COLO668 (cell line): ENCODE measurements at regions not wholly inside any gene's neighbourhood (a gene's known extent, or its start where the extent isn't known, plus 50 kb on each side); places are given as distances from the start of the nearest gene placed in this dataset.
"Not testable (repeated sequence)": the region's sequence is repeated elsewhere in the genome, so short reads cannot be mapped to it uniquely, and the experiment has no call there.

Source experiments
- DNase-seq: peaks from one replicate; lab custom pipeline; 2025; ENCODE audit not compliant: unreplicated experiment; lab: John Stamatoyannopoulos, UW

DNA sequence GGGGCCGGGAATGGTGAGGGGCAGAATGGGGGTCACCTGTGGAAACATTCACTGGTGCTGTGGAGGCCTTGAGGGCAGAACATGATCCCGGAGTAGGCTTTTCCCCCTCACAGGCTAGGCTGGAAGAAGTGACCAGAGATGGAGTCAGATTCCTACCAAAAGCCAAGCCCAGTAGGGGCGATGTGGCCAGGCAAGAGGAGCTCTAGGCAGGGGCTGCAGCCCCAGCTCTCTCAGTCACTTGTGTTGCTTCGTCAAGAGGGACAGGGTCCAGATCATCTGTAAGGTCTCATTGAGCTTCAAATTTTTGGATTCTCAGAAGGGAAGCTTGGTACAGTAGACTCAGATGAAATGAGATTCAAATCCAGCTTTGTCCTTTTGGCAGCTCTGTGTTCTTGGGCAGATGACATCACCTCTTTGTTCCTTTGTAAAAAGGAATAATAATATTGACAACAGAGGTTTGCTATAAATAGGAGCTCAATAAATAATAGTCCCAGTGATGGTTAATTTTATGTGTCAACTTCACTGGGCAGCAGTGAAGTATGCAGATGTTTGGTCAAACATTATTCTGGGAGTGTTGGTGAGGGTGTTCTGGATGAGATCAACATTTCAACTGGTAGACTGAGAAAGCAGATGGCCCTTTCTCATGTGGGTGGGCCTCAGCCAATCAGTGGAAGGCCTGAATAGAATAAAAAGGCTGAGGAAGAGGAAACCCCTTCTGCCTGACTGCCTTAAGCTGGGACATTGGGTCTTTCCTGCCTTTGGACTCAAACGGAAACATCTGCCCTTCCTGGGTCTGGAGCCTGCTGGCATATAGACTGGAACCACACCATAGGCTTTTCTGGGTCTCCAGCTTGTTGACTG is 324.7 kb upstream of the USP24 start:
- peak; percentile 33 for DNase-seq

DNA sequence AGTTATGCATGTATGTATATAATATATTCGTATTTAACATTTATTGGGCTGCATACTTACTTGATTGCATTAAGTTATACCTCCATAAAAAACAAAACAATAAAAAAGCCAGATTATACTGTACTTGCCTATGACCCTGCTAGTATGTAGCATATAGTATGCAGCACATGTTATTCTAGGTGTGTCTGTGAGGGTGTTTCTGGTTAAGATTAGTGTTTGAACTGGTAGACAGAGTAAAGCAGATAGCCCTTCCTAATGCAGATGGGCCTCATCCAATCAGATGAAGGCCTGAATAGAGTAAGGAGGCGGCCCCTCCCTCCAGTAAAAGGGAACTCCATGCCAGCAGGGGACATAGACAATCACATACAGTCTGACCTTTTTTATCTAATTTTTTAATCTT is 323.3 kb upstream of the USP24 start:
- DNase-seq = no peak

GRCh38 chr1:55536545-55536865 is 321.3 kb upstream of the USP24 start:
- DNase-seq = no peak

- DNase-seq = no peak
These were observed 320.8 kb upstream of the USP24 start for GRCh38 chr1:55535724-55536544.

- DNase-seq = no peak
These were observed 319.5 kb upstream of the USP24 start for GRCh38 chr1:55534565-55535121.

DNA sequence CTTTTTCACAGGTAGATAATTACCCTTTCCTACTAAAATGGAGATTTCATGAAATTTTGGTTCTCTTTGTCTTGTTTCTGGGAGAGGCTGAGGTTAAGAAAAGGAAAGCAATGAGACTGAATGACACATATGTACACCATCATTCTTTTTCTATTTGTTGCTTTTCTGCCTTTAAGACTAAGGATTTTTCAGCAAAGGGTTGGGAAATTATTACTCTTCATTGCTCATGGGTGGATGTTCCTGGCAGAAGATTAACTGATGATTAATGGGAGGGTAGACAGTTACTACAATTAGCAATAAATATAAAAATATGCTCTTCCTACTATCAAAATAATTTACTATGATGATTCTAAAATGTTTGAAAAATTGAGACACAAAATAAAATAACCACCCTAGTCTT is 316.5 kb upstream of the USP24 start:
- DNase-seq = no peak

GRCh38 chr1:55530749-55531478 is 315.8 kb upstream of the USP24 start:
- no peak for DNase-seq

GRCh38 chr1:55529017-55529416 is 313.9 kb upstream of the USP24 start:
- DNase-seq = no peak

- DNase-seq = no peak
These were observed 312.7 kb upstream of the USP24 start for GRCh38 chr1:55527831-55528230.

DNA sequence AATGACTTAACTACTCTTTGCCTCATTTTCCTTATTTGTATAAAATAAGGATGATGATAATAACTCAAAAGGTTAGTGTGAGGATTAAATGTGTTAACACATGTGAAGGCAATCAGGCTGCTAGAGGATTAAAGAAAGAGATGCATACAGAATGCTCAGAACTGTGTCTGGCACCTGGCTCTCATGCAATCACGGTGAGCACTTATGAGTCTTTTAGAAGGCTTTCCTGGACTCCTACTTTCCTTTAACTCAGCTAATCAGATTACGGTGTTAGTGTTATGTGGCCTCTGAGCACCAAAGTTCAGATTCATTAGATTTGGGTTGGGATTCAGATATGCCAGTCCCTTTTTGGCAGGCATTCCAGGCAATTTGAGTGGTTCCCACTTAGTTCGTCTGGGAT is 311.6 kb upstream of the USP24 start:
- no peak for DNase-seq

DNA sequence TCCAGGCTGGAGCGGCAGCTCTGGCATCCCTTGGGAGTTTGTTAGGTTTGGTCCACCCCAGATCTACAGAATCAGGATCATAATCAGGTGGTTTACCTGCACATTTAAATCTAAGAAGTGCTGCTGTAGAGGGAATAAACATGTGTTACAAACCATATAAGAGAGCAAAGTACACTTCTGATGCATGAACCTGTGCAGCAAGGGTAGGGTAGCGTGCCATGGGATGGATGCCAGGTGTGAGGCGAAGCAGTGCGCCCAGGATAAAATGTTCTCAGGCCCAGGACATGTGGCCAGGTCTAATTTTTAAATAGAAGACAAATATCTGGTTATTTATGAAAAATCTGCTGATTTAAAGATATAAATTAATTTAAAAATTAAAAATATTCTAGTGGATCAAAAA is 308.8 kb upstream of the USP24 start:
- DNase-seq = no peak

DNA sequence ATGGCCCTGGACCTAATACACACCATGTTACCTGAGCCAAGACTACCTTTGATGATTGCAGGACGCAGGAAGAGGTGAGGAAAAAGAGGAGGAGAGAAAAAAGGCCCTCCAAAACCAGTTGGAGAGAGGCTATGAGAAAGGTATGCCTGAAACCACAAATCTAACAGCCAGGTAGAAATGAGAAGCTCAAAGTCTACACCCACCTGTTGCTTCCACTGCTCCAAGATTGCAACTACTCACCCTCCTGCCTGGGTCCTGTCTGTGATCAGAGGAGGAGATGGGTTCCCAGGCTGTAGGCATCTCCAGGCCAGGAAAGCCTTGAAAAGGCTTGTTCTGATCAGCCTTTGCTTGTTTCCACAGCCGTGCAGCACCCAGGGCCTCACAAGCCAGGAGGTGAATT is 307.8 kb upstream of the USP24 start:
- no peak for DNase-seq

GRCh38 chr1:55522353-55522903 is 307.3 kb upstream of the USP24 start:
- no peak for DNase-seq

DNA sequence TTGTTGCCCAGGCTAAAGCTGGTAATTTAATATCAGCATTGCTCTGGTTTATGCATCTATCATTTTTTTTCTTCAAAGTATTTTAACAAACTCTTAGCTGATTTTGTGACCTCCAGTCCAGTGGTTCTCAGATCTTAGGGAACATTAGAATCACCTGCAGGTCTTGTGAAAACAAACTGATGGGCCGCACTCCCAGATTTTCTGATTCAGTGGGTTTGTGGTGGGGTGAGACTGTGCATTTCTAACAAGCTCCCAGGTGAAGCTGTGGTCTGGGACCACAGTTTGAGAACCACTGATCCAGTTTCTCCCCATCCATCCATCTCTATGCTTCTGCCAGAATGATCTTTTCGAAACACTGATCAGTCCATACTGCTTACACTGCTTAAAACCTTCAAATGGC is 305.7 kb upstream of the USP24 start:
- DNase-seq = no peak

GRCh38 chr1:55519937-55520683 is 304.9 kb upstream of the USP24 start:
- no peak for DNase-seq

GRCh38 chr1:55519276-55519675 is 304.1 kb upstream of the USP24 start:
- no peak for DNase-seq

GRCh38 chr1:55517036-55517435 is 301.9 kb upstream of the USP24 start:
- DNase-seq = no peak

DNA sequence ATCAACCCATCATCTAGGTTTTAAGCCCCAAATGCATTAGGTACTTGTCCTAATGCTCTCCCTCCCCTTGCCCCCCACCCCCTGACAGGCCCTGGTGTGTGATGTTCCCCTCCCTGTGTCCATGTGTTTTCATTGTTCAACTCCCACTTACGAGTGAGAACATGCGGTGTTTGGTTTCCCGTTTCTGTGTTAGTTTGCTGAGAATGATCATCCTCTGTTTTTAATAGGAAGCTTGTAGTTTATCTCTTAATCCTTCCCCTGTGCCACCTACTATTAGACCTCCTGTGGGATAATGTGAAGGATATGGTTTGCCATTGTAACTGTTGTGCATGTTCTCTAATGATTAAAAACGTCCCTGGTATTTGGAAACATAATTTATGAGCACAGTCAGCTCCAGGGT is 299.4 kb upstream of the USP24 start:
- DNase-seq = not testable (repeated sequence)

DNA sequence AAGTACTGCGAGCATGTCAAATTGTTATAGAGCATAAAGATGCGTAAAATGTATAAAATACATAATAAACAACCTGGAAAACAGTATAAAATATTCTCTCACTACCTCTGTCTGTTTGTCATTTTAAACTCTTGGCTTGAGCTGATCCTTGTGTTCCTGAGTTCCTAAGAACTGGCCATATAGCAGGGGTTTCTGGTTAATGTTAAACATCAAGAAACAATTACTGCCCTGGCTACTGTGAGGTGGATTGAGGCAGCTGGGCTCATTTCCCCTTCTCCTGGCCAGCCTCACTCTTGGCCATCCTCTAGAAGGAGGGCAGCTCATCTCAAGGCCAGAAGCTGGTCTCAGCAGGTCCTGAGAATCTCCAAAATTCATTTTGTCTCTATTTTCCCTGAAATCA is 297.3 kb upstream of the USP24 start:
- DNase-seq = no peak

DNA sequence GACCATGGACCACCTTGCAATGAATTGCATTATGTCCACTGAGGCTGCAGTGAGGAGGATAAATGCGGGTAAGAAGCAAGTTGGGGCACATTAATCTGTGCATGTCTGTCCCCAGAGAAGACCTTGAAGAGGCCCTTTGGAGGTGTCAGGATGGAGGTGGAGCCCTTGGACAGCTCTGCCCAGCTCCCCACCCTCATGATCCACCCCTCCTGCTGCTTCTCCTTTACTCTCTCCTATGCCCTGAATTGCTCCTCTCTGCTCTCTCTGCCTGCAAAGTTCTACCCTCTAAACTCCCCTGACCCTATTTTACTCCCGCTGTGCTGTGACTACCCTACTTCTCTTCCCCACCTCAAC is 292.4 kb upstream of the USP24 start:
- DNase-seq = no peak
